ENCODE measurements at regions not wholly inside any gene's neighbourhood (a gene's known extent, or its start where the extent isn't known, plus 50 kb on each side); places are given as distances from the start of the nearest gene placed in this dataset.
"Not testable (repeated sequence)": the region's sequence is repeated elsewhere in the genome, so short reads cannot be mapped to it uniquely, and the experiment has no call there.

DNA sequence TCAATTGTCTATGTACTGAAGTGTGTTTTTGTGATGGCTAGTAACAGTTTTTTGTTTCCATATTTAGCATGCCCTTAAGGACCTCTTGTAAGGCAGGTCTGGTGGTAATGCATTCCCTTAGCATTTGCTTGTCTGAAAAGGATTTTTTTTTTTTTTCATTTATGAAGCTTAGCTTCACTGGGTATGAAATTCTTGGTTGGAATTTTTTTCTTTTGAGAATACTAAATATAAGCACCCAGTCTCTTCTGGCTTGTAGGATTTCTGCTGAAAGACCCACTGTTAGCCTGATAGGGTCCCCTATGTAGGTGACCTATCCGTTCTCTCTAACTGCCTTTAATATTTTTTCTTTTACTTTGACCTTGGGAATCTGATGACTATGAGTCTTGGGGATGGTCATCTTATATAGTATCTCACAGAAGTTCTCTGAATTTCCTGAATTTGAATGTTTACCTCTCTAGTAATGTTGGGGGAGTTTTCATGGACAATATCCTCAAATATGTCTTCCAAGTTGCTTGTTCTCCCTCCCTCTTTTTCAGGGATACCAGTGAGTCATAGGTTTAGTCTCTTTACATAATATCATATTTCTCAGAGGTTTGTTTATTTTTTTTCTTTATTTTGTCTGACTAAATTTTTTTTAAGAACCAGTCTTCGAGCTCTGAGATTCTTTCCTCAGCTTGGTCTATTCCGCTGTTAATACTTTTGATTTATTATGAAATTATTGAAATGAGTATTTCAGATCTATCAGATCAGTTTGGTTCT, 157.1 kb upstream of the PGRMC2 start:
- H3K36me3 ChIP-seq (ENCODE audit: control insufficient read depth, insufficient read depth, low read length), result no peaks in the 10 kb centered on the region
- no peaks in the 10 kb centered on the region for H3K27me3 ChIP-seq (ENCODE audit: control insufficient read depth, insufficient read depth, low read length)
- no peak overlapping the region for H3K4me3 ChIP-seq (ENCODE audit: low read depth, low read length)
- no peaks in the 10 kb centered on the region for H3K4me1 ChIP-seq
- TF ChIP-seq, protein P1, sequence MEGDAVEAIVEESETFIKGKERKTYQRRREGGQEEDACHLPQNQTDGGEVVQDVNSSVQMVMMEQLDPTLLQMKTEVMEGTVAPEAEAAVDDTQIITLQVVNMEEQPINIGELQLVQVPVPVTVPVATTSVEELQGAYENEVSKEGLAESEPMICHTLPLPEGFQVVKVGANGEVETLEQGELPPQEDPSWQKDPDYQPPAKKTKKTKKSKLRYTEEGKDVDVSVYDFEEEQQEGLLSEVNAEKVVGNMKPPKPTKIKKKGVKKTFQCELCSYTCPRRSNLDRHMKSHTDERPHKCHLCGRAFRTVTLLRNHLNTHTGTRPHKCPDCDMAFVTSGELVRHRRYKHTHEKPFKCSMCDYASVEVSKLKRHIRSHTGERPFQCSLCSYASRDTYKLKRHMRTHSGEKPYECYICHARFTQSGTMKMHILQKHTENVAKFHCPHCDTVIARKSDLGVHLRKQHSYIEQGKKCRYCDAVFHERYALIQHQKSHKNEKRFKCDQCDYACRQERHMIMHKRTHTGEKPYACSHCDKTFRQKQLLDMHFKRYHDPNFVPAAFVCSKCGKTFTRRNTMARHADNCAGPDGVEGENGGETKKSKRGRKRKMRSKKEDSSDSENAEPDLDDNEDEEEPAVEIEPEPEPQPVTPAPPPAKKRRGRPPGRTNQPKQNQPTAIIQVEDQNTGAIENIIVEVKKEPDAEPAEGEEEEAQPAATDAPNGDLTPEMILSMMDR (IDR thresholded peaks at IDR 0.05), result no peak
- no peaks in the 10 kb centered on the region for H3K9me3 ChIP-seq (ENCODE audit: control insufficient read depth, low read length)
- H3K9ac ChIP-seq, result no peak overlapping the region
- H3K27ac ChIP-seq, result no peak overlapping the region
- H3K4me2 ChIP-seq (ENCODE audit: low read length), result no peak overlapping the region
- no peaks in the 10 kb centered on the region for H3K79me2 ChIP-seq
- H2AFZ ChIP-seq, result no peak overlapping the region

DNA sequence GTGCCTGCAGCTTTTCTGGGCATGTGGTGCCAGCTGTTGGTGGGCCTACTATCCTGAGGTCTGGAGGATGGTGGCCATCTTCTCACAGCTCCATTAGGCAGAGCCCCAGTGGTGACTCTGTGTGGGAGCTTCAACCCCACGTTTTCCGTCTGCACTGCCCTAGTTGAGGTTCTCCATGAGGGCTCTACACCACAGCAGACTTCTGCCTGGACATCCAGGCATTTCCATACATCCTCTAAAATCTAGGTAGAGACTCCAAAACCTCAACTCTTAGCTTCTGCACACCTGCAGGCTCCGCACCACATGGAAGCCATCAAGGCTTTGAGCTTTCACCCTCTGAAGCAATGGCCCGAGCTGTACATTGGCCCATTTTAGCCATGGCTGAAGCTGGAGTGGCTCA, 153.3 kb upstream of the PGRMC2 start:
- H3K9ac ChIP-seq, result no peak overlapping the region
- TF ChIP-seq, protein P1 (IDR thresholded peaks at IDR 0.05), result no peak
- H3K9me3 ChIP-seq (ENCODE audit: control insufficient read depth, low read length), result no peaks in the 10 kb centered on the region
- no peaks in the 10 kb centered on the region for H3K79me2 ChIP-seq
- H3K4me3 ChIP-seq (ENCODE audit: low read depth, low read length), result no peak overlapping the region
- H3K36me3 ChIP-seq (ENCODE audit: control insufficient read depth, insufficient read depth, low read length), result no peaks in the 10 kb centered on the region
- no peaks in the 10 kb centered on the region for H3K27me3 ChIP-seq (ENCODE audit: control insufficient read depth, insufficient read depth, low read length)
- no peaks in the 10 kb centered on the region for H3K4me1 ChIP-seq
- H3K27ac ChIP-seq, result no peak overlapping the region
- H2AFZ ChIP-seq, result no peak overlapping the region
- no peak overlapping the region for H3K4me2 ChIP-seq (ENCODE audit: low read length)

GRCh38 chr4:128437023-128437422, 149.4 kb upstream of the PGRMC2 start:
- H3K9me3 ChIP-seq (ENCODE audit: control insufficient read depth, low read length); H3K79me2 ChIP-seq; H3K27me3 ChIP-seq (ENCODE audit: control insufficient read depth, insufficient read depth, low read length); H3K27ac ChIP-seq; H3K4me3 ChIP-seq (ENCODE audit: low read depth, low read length); H3K4me1 ChIP-seq; H3K4me2 ChIP-seq (ENCODE audit: low read length); H3K9ac ChIP-seq; H2AFZ ChIP-seq; H3K36me3 ChIP-seq (ENCODE audit: control insufficient read depth, insufficient read depth, low read length): not testable (repeated sequence)

DNA sequence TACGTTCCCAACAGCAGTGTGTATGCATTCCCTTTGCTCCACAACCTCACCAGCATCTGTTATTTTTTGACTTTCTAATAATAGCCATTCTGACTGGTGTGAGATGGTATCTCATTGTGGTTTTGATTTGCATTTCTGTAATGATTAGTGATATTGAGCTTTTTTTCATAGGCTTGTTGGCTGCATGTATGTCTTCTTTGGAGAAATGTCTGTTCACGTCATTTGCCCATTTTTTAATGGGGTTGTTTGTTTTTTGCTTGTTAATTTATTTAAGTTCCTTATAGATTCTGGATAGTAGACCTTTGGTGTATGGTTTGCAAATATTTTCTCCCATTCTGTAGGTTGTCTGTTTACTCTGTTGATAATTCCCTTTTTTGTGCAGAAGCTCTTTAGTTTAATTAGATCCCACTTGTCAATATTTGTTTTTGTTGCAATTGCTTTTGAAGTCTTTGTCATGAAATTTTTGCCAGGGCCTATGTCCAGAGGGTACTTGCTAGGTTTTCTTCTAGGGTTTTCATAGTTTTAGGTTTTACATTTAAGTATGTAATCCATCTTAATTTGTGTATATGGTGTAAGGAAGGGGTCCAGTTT, 141.5 kb upstream of the PGRMC2 start:
- not testable (repeated sequence) for H3K4me2 ChIP-seq (ENCODE audit: low read length); H3K4me1 ChIP-seq; H2AFZ ChIP-seq; H3K27me3 ChIP-seq (ENCODE audit: control insufficient read depth, insufficient read depth, low read length); H3K36me3 ChIP-seq (ENCODE audit: control insufficient read depth, insufficient read depth, low read length); H3K79me2 ChIP-seq; H3K27ac ChIP-seq; H3K9ac ChIP-seq; H3K9me3 ChIP-seq (ENCODE audit: control insufficient read depth, low read length); H3K4me3 ChIP-seq (ENCODE audit: low read depth, low read length)

GRCh38 chr4:128428397-128428796, 140.8 kb upstream of the PGRMC2 start:
- Histone ChIP-seq H3K4me3 (ENCODE audit: low read depth, low read length) (no peak overlapping the region), H3K79me2 (no peaks in the 10 kb centered on the region), H3K9me3 (ENCODE audit: control insufficient read depth, low read length) (no peaks in the 10 kb centered on the region), H3K4me1 (no peaks in the 10 kb centered on the region), H3K36me3 (ENCODE audit: control insufficient read depth, insufficient read depth, low read length) (no peaks in the 10 kb centered on the region), H2AFZ (no peak overlapping the region), H3K9ac (no peak overlapping the region), H3K4me2 (ENCODE audit: low read length) (no peak overlapping the region), H3K27ac (no peak overlapping the region), H3K27me3 (ENCODE audit: control insufficient read depth, insufficient read depth, low read length) (no peaks in the 10 kb centered on the region)
- TF ChIP-seq, protein P1 (IDR thresholded peaks at IDR 0.05), result no peak

Data from parathyroid adenoma (tissue), 2 donors.